ENCODE measurements at regions not wholly inside any gene's neighbourhood (a gene's known extent, or its start where the extent isn't known, plus 50 kb on each side); places are given as distances from the start of the nearest gene placed in this dataset.

GRCh38 chr13:21897161-21897560, 226.3 kb downstream of the FGF9 start:
- no peak for TF ChIP-seq POLR2AphosphoS5 (IDR thresholded peaks at IDR 0.05; ENCODE audit: insufficient read depth, low read depth, low read length)
- no peak for TF ChIP-seq CTCF (IDR thresholded peaks at IDR 0.05; ENCODE audit: extremely low read depth in 1 of 2, insufficient read depth in 1 of 2, low read depth in 1 of 2, low read length in 2 of 2)
- no peak for TF ChIP-seq FOS (IDR thresholded peaks at IDR 0.05; ENCODE audit: borderline replicate concordance, insufficient read depth, low read length)
- no peak for TF ChIP-seq MYC (IDR thresholded peaks at IDR 0.05; ENCODE audit: low read depth, low read length)
- no peak for TF ChIP-seq POLR2A (IDR thresholded peaks at IDR 0.05; ENCODE audit: low read depth, low read length)
- TF ChIP-seq EZH2 (IDR thresholded peaks at IDR 0.05; ENCODE audit: borderline replicate concordance, low read depth, low read length, severe bottlenecking) = no peak
- no peak for TF ChIP-seq MAX (IDR thresholded peaks at IDR 0.05; ENCODE audit: insufficient read depth, insufficient read length)
- no peak for TF ChIP-seq JUN (IDR thresholded peaks at IDR 0.05; ENCODE audit: borderline replicate concordance, insufficient read depth, insufficient read length, low read depth)
- TF ChIP-seq GATA2 (IDR thresholded peaks at IDR 0.05; ENCODE audit: insufficient read depth, insufficient read length, low read depth, low read length) = no peak

Measured in endothelial cell of umbilical vein (primary cell).